IMR-90 (cell line): ENCODE measurements at regions not wholly inside any gene's neighbourhood (a gene's known extent, or its start where the extent isn't known, plus 50 kb on each side); places are given as distances from the start of the nearest gene placed in this dataset.
"Not testable (repeated sequence)": the region's sequence is repeated elsewhere in the genome, so short reads cannot be mapped to it uniquely, and the experiment has no call there.

Experiments
- ATAC-seq: fragments of 200-7000 bp; cut with Tn5 transposase; 2 replicates; pipeline ENCODE4 v1.9.1; 2020; ENCODE audit warnings: low read depth, mild to moderate bottlenecking, moderate library complexity
- BruUV-seq: library from RNA; stranded (reverse); fragments of 400-500 nt; replicated peaks from 2 replicates; lab custom pipeline; 2021; lab: Mats Ljungman, UMichigan
- CTCF ChIA-PET: fragments of 300-600 bp; formaldehyde crosslinking; extraction: SDS; loops from one replicate; lab custom pipeline; 2021; ENCODE audit warnings: antibody characterized with exemption; lab: Yijun Ruan, JAX
- POLR2A ChIA-PET: fragments of 300-600 bp; sonication (Branson Sonifier 250); formaldehyde crosslinking; loops from one replicate; lab custom pipeline; 2022; ENCODE audit warnings: antibody characterized with exemption; ENCODE audit not compliant: unreplicated experiment; lab: Charles Lee
- DNase-seq: peaks from one replicate; pipeline ENCODE4 v3.0.0; 2013
- H2AFZ ChIP-seq: replicated peaks from 2 replicates; pipeline ENCODE3; 2013; ENCODE audit warnings: low read length, mild to moderate bottlenecking; ENCODE audit not compliant: poor library complexity
- H2AK5ac ChIP-seq: 2 replicates; pipeline ENCODE4 v1.6.1; 2013; ENCODE audit warnings: low read depth, low read length, inconsistent platforms
- H2AK9ac ChIP-seq: replicated peaks from 2 replicates; pipeline ENCODE3; 2013; ENCODE audit warnings: mild to moderate bottlenecking, low read depth, low read length, moderate library complexity; ENCODE audit not compliant: poor library complexity
- H2BK120ac ChIP-seq: 2 replicates; pipeline ENCODE4 v1.6.1; 2013; ENCODE audit warnings: low read depth, low read length, inconsistent platforms
- H2BK15ac ChIP-seq: 3 replicates; pipeline ENCODE4 v1.6.1; 2013; ENCODE audit warnings: low read depth, low read length, inconsistent platforms
- H2BK20ac ChIP-seq: 2 replicates; pipeline ENCODE4 v1.6.1; 2013; ENCODE audit warnings: low read depth, mild to moderate bottlenecking, inconsistent platforms, low read length, moderate library complexity
- H2BK5ac ChIP-seq: 2 replicates; pipeline ENCODE4 v1.6.1; 2013; ENCODE audit warnings: mild to moderate bottlenecking, low read depth, low read length, inconsistent platforms; ENCODE audit not compliant: poor library complexity, severe bottlenecking
- H3K14ac ChIP-seq: replicated peaks from 2 replicates; pipeline ENCODE4 v1.6.1; 2013; ENCODE audit warnings: low read depth, low read length, inconsistent platforms
- H3K18ac ChIP-seq: 2 replicates; pipeline ENCODE4 v1.6.1; 2013; ENCODE audit warnings: low read depth, low read length, control low read depth
- H3K23ac ChIP-seq: 2 replicates; pipeline ENCODE4 v1.6.1; 2013; ENCODE audit warnings: low read depth, low read length, inconsistent platforms
- H3K27ac ChIP-seq: 2 replicates; pipeline ENCODE4 v1.5.1; 2013; ENCODE audit warnings: mild to moderate bottlenecking, control low read depth, low read length; ENCODE audit not compliant: insufficient read depth
- H3K27me3 ChIP-seq: 2 replicates; pipeline ENCODE4 v1.6.1; 2013; ENCODE audit warnings: low read length; ENCODE audit not compliant: control insufficient read depth, insufficient read depth
- H3K36me3 ChIP-seq: 2 replicates; pipeline ENCODE4 v1.6.1; 2013; ENCODE audit warnings: low read length, mixed read lengths; ENCODE audit not compliant: control insufficient read depth, insufficient read depth
- H3K4ac ChIP-seq: 2 replicates; pipeline ENCODE4 v1.6.1; 2013; ENCODE audit warnings: low read depth, low read length, inconsistent platforms
- H3K4me1 ChIP-seq: 2 replicates; pipeline ENCODE4 v1.6.1; 2013; ENCODE audit warnings: low read length, mixed read lengths; ENCODE audit not compliant: control insufficient read depth, insufficient read depth
- H3K4me2 ChIP-seq: 2 replicates; pipeline ENCODE4 v1.6.1; 2013; ENCODE audit warnings: low read depth, mild to moderate bottlenecking, control low read depth, low read length, moderate library complexity
- H3K4me3 ChIP-seq: 2 replicates; pipeline ENCODE4 v1.5.1; 2013; ENCODE audit warnings: low read depth, mild to moderate bottlenecking, control low read depth, low read length, moderate library complexity; ENCODE audit not compliant: insufficient read depth
- H3K56ac ChIP-seq: 2 replicates; pipeline ENCODE4 v1.6.1; 2013; ENCODE audit warnings: low read length, inconsistent platforms; ENCODE audit not compliant: insufficient read depth; ENCODE audit errors: extremely low read depth
- H3K79me1 ChIP-seq, 2 experiments: 2 replicates each; pipeline ENCODE4 v1.6.1; 2013; ENCODE audit warnings: low read length in 2 of 2, inconsistent platforms in 1 of 2, low read depth in 1 of 2
- H3K9ac ChIP-seq: 2 replicates; pipeline ENCODE4 v1.6.1; 2013; ENCODE audit warnings: low read depth, low read length, control low read depth
- H3K9me1 ChIP-seq: 2 replicates; pipeline ENCODE4 v1.6.1; 2013; ENCODE audit warnings: low read length, inconsistent platforms; ENCODE audit not compliant: insufficient read depth
- H3K9me3 ChIP-seq: 2 replicates; pipeline ENCODE4 v1.6.1; 2013; ENCODE audit warnings: low read length; ENCODE audit not compliant: control insufficient read depth, insufficient read depth
- H4K20me1 ChIP-seq: 2 replicates; pipeline ENCODE4 v1.6.1; 2013; ENCODE audit warnings: low read length, inconsistent platforms; ENCODE audit not compliant: insufficient read depth
- H4K5ac ChIP-seq: 2 replicates; pipeline ENCODE4 v1.6.1; 2013; ENCODE audit warnings: mild to moderate bottlenecking, low read depth, low read length, control low read depth
- H4K8ac ChIP-seq, 2 experiments: 2 replicates each; pipeline ENCODE4 v1.6.1; 2013; ENCODE audit warnings: low read depth in 2 of 2, low read length in 2 of 2, control low read depth in 1 of 2, inconsistent platforms in 1 of 2
- H4K91ac ChIP-seq: 2 replicates; pipeline ENCODE4 v1.6.1; 2013; ENCODE audit warnings: low read depth, low read length, inconsistent platforms; ENCODE audit not compliant: insufficient read depth
- CEBPB ChIP-seq: IDR thresholded peaks from 2 replicates; pipeline ENCODE4 v1.6.1; 2012; ENCODE audit warnings: low read depth, low read length, improper control_type of control experiment
- MAFK ChIP-seq: IDR thresholded peaks from 2 replicates; pipeline ENCODE4 v1.6.1; 2012; ENCODE audit warnings: low read depth, low read length, improper control_type of control experiment
- RAD21 ChIP-seq: IDR thresholded peaks from 2 replicates; pipeline ENCODE4 v1.6.1; 2012; ENCODE audit warnings: low read length, improper control_type of control experiment
- RCOR1 ChIP-seq: IDR thresholded peaks from 2 replicates; pipeline ENCODE4 v1.6.1; 2012; ENCODE audit warnings: mild to moderate bottlenecking, low read length, improper control_type of control experiment; ENCODE audit not compliant: insufficient replicate concordance
- WGBS, 2 experiments: methylation state at CpG; one replicate each; pipeline versions ENCODE4 v1.1.5 to v1.1.7; 2013; ENCODE audit warnings: missing lambda C conversion rate in 2 of 2; ENCODE audit not compliant: insufficient read length in 1 of 2; ENCODE audit errors: extremely low coverage in 2 of 2; 5-methylcytosine and 5-hydroxymethylcytosine counted together
- dilution Hi-C: fragments of 300-500 bp; cut with HindIII; formaldehyde crosslinking; loops from one replicate; pipeline ENCODE4 v1.14.3; 2018; ENCODE audit warnings: low sequenced_read_pairs; ENCODE audit not compliant: unreplicated experiment
- in situ Hi-C: fragments of 300-500 bp; cut with MboI; formaldehyde crosslinking; loops from 3 replicates; pipeline ENCODE4 v1.14.3; 2019; ENCODE audit warnings: low sequenced_read_pairs, inconsistent platforms, mixed read lengths
- intact Hi-C: fragments of 100-400 bp; cut with micrococcal nuclease; formaldehyde crosslinking; loops from 2 replicates; pipeline ENCODE4 v1.10.0; 2022
- TF ChIP-seq, protein P1 (sequence below): conservative IDR thresholded peaks from 2 replicates; pipeline ENCODE4 v1.5.1; 2012; ENCODE audit warnings: mild to moderate bottlenecking, low read depth, low read length, improper control_type of control experiment

GRCh38 chr4:158397781-158398180, 123.9 kb upstream of the RXFP1 start:
- Histone ChIP-seq H3K4ac (no peak overlapping the region), H2AFZ (no peak overlapping the region), H3K27ac (no peak overlapping the region), H3K4me3 (no peak overlapping the region), H4K8ac (no peak overlapping the region), H3K4me1 (no peaks in the 10 kb centered on the region), H3K14ac (no peak overlapping the region), H4K91ac (no peak overlapping the region), H3K18ac (no peak overlapping the region), H3K27me3 (no peaks in the 10 kb centered on the region), H3K4me2 (no peak overlapping the region), H3K56ac (no peak overlapping the region), H3K36me3 (no peaks in the 10 kb centered on the region), H2BK20ac (no peak overlapping the region), H4K5ac (no peak overlapping the region), H2AK5ac (no peak overlapping the region), H2BK5ac (no peak overlapping the region), H3K9me3 (no peaks in the 10 kb centered on the region), H3K79me1 (no peaks in the 10 kb centered on the region), H2AK9ac (no peak overlapping the region), H3K9me1 (no peaks in the 10 kb centered on the region), H4K20me1 (no peaks in the 10 kb centered on the region), H3K9ac (no peak overlapping the region), H3K23ac (no peak overlapping the region), H2BK120ac (no peak overlapping the region), H2BK15ac (no peak overlapping the region)
- ChIA-PET CTCF (no interaction called here), POLR2A (no interaction called here)
- BruUV-seq, result no TSS peak
- WGBS, 2 experiments, result no CpG with 5 or more reads among the region's 2 CpGs
- ATAC-seq (no peak), DNase-seq (no peak)
- intact Hi-C loops (no loop called here), in situ Hi-C loops (no loop called here), dilution Hi-C loops (no loop called here)
- no peak for TF ChIP-seq RAD21
- TF ChIP-seq CEBPB, result no peak
- no peak for TF ChIP-seq RCOR1
- TF ChIP-seq, protein P1, sequence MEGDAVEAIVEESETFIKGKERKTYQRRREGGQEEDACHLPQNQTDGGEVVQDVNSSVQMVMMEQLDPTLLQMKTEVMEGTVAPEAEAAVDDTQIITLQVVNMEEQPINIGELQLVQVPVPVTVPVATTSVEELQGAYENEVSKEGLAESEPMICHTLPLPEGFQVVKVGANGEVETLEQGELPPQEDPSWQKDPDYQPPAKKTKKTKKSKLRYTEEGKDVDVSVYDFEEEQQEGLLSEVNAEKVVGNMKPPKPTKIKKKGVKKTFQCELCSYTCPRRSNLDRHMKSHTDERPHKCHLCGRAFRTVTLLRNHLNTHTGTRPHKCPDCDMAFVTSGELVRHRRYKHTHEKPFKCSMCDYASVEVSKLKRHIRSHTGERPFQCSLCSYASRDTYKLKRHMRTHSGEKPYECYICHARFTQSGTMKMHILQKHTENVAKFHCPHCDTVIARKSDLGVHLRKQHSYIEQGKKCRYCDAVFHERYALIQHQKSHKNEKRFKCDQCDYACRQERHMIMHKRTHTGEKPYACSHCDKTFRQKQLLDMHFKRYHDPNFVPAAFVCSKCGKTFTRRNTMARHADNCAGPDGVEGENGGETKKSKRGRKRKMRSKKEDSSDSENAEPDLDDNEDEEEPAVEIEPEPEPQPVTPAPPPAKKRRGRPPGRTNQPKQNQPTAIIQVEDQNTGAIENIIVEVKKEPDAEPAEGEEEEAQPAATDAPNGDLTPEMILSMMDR, result no peak
- TF ChIP-seq MAFK, result peak; percentile 35; the same call in 1 of the 2 replicates

GRCh38 chr4:158407961-158408360, 113.7 kb upstream of the RXFP1 start:
- H3K36me3 ChIP-seq, H3K9me3 ChIP-seq, H3K56ac ChIP-seq, H3K23ac ChIP-seq, H4K5ac ChIP-seq, H3K79me1 ChIP-seq, H2AK9ac ChIP-seq, H2AFZ ChIP-seq, H3K4me2 ChIP-seq, H3K9ac ChIP-seq, H2BK20ac ChIP-seq, DNase-seq, H3K4ac ChIP-seq, ATAC-seq, H3K18ac ChIP-seq, H3K9me1 ChIP-seq, H2BK15ac ChIP-seq, H2AK5ac ChIP-seq, H4K20me1 ChIP-seq, H4K8ac ChIP-seq, H3K27me3 ChIP-seq, H3K4me3 ChIP-seq, CTCF ChIA-PET, H3K14ac ChIP-seq, H4K91ac ChIP-seq, H2BK5ac ChIP-seq, in situ Hi-C loops, H3K4me1 ChIP-seq, intact Hi-C loops, BruUV-seq, dilution Hi-C loops, H2BK120ac ChIP-seq, H3K27ac ChIP-seq: not testable (repeated sequence)
- WGBS, 2 experiments, result 87% methylated on average over 8 of the region's 29 CpGs; no CpG with 5 or more reads in 1 of the 2 experiments
- POLR2A ChIA-PET, result interaction anchor here (0.6 kb wide), 1 partner anchor 53 kb away, joined by 4 read pairs; no protein-coding TSS in a partner anchor
